HUES6 (cell line): ENCODE measurements at regions not wholly inside any gene's neighbourhood (a gene's known extent, or its start where the extent isn't known, plus 50 kb on each side); places are given as distances from the start of the nearest gene placed in this dataset.
A peak's percentile ranks its signal among the peaks of the same experiment; 100 is the strongest.
"Not testable (repeated sequence)": the region's sequence is repeated elsewhere in the genome, so short reads cannot be mapped to it uniquely, and the experiment has no call there.

Source experiments
- H3K27ac ChIP-seq: 2 replicates; pipeline ENCODE4 v1.7.0; 2013; ENCODE audit warnings: low read depth, mild to moderate bottlenecking, low read length, inconsistent platforms
- H3K27me3 ChIP-seq: 2 replicates; pipeline ENCODE4 v1.6.1; 2013; ENCODE audit warnings: low read length; ENCODE audit not compliant: control insufficient read depth, insufficient read depth
- H3K36me3 ChIP-seq: 2 replicates; pipeline ENCODE4 v1.6.1; 2013; ENCODE audit warnings: low read length; ENCODE audit not compliant: control insufficient read depth, insufficient read depth
- H3K4me1 ChIP-seq: 2 replicates; pipeline ENCODE4 v1.6.1; 2013; ENCODE audit warnings: low read length; ENCODE audit not compliant: control insufficient read depth, insufficient read depth
- H3K4me3 ChIP-seq: 2 replicates; pipeline ENCODE4 v1.5.1; 2013; ENCODE audit warnings: low read depth, low read length
- H3K9ac ChIP-seq: one replicate; pipeline ENCODE4 v1.6.1; 2013; ENCODE audit warnings: mild to moderate bottlenecking, low read length
- H3K9me3 ChIP-seq: 2 replicates; pipeline ENCODE4 v1.6.1; 2013; ENCODE audit warnings: low read depth, low read length; ENCODE audit not compliant: control insufficient read depth, insufficient read depth

- H3K9ac ChIP-seq: no peak overlapping the region
- H3K9me3 ChIP-seq: no peaks in the 10 kb centered on the region
- peak overlapping the region; percentile 42; the same call in 1 of the 2 replicates for H3K27ac ChIP-seq
- H3K27me3 ChIP-seq: no peaks in the 10 kb centered on the region
- no peak overlapping the region for H3K4me3 ChIP-seq
- H3K36me3 ChIP-seq: no peaks in the 10 kb centered on the region
- peaks cover 25% of the 10 kb centered on the region for H3K4me1 ChIP-seq
Measured at GRCh38 chr18:58805467-58806187, 59.0 kb upstream of the ZNF532 start.

- no peak overlapping the region for H3K4me3 ChIP-seq
Measured at GRCh38 chr18:58806826-58807714, 57.6 kb upstream of the ZNF532 start.

GRCh38 chr18:58807766-58808165 lies 56.9 kb upstream of the ZNF532 start:
- H3K4me3 ChIP-seq: no peak overlapping the region
- H3K9me3 ChIP-seq: no peaks in the 10 kb centered on the region
- H3K27ac ChIP-seq: no peak overlapping the region
- H3K36me3 ChIP-seq: no peaks in the 10 kb centered on the region
- no peaks in the 10 kb centered on the region for H3K27me3 ChIP-seq
- H3K9ac ChIP-seq: no peak overlapping the region
- H3K4me1 ChIP-seq: peaks cover 22% of the 10 kb centered on the region

More at GRCh38 chr18:58806826-58807714, 57.6 kb upstream of the ZNF532 start:
- H3K9ac ChIP-seq: no peak overlapping the region
- H3K36me3 ChIP-seq: no peaks in the 10 kb centered on the region
- no peaks in the 10 kb centered on the region for H3K9me3 ChIP-seq
- no peaks in the 10 kb centered on the region for H3K27me3 ChIP-seq
- no peak overlapping the region for H3K27ac ChIP-seq
- H3K4me1 ChIP-seq: peaks cover 22% of the 10 kb centered on the region

GRCh38 chr18:58808349-58808748 lies 56.3 kb upstream of the ZNF532 start:
- Histone ChIP-seq H3K4me3 (no peak overlapping the region), H3K27me3 (no peaks in the 10 kb centered on the region), H3K27ac (peak overlapping the region; percentile 20; the same call in 1 of the 2 replicates), H3K9me3 (no peaks in the 10 kb centered on the region), H3K9ac (no peak overlapping the region), H3K4me1 (peaks cover 22% of the 10 kb centered on the region), H3K36me3 (no peaks in the 10 kb centered on the region)

GRCh38 chr18:58811859-58812258 lies 52.8 kb upstream of the ZNF532 start:
- not testable (repeated sequence) for H3K27ac ChIP-seq, H3K4me3 ChIP-seq, H3K9me3 ChIP-seq, H3K36me3 ChIP-seq, H3K27me3 ChIP-seq, H3K9ac ChIP-seq
- peaks cover 12% of the 10 kb centered on the region for H3K4me1 ChIP-seq

- no peaks in the 10 kb centered on the region for H3K36me3 ChIP-seq
- H3K27ac ChIP-seq: no peak overlapping the region
- H3K4me3 ChIP-seq: no peak overlapping the region
- no peaks in the 10 kb centered on the region for H3K27me3 ChIP-seq
- H3K9me3 ChIP-seq: peaks cover 3% of the 10 kb centered on the region; the same call in 1 of the 2 replicates
- peaks cover 6% of the 10 kb centered on the region; the same call in 1 of the 2 replicates for H3K4me1 ChIP-seq
- H3K9ac ChIP-seq: no peak overlapping the region
Measured at GRCh38 chr18:58813105-58813504, 51.6 kb upstream of the ZNF532 start.

GRCh38 chr18:58813561-58814225 lies 51.0 kb upstream of the ZNF532 start:
- no peak overlapping the region for H3K4me3 ChIP-seq
- no peaks in the 10 kb centered on the region for H3K36me3 ChIP-seq
- peaks cover 3% of the 10 kb centered on the region; the same call in 1 of the 2 replicates for H3K9me3 ChIP-seq
- no peak overlapping the region for H3K27ac ChIP-seq
- no peak overlapping the region for H3K9ac ChIP-seq
- no peaks in the 10 kb centered on the region for H3K27me3 ChIP-seq
- H3K4me1 ChIP-seq: peaks cover 3% of the 10 kb centered on the region; the same call in 1 of the 2 replicates

- Histone ChIP-seq H3K9me3 (peaks cover 3% of the 10 kb centered on the region; the same call in 1 of the 2 replicates), H3K27ac (no peak overlapping the region), H3K9ac (no peak overlapping the region), H3K27me3 (no peaks in the 10 kb centered on the region), H3K4me1 (no peaks in the 10 kb centered on the region), H3K4me3 (no peak overlapping the region), H3K36me3 (no peaks in the 10 kb centered on the region)
Measured at GRCh38 chr18:58814317-58814716, 50.4 kb upstream of the ZNF532 start.
